ENCODE measurements at regions not wholly inside any gene's neighbourhood (a gene's known extent, or its start where the extent isn't known, plus 50 kb on each side); places are given as distances from the start of the nearest gene placed in this dataset.

GRCh38 chr9:75445144-75445543, 356.8 kb downstream of the OSTF1 start:
- Histone ChIP-seq H3K36me3 (ENCODE audit: control insufficient read depth in 4 of 4, insufficient read depth in 3 of 4, low read depth in 1 of 4, low read length in 3 of 4) (no peaks in the 10 kb centered on the region), H3K9ac (ENCODE audit: low read depth in 1 of 2, low read length in 2 of 2) (no peak overlapping the region), H3K27me3 (ENCODE audit: control insufficient read depth in 4 of 4, insufficient read depth in 4 of 4, low read length in 3 of 4) (no peaks in the 10 kb centered on the region), H3K9me3 (ENCODE audit: control insufficient read depth in 4 of 4, low read length in 3 of 4) (no peaks in the 10 kb centered on the region), H3K4me1 (ENCODE audit: control insufficient read depth in 4 of 4, insufficient read depth in 4 of 4, low read length in 3 of 4) (no peaks in the 10 kb centered on the region), H3K4me3 (ENCODE audit: low read depth in 1 of 3, low read length in 3 of 3) (no peak overlapping the region), H3K27ac (ENCODE audit: low read depth in 1 of 2, low read length in 2 of 2) (no peak overlapping the region)
- DNase-seq (ENCODE audit: low spot score): no peak
- TF ChIP-seq HNF4G (IDR thresholded peaks at IDR 0.05) (no peak), ZBTB33 (IDR thresholded peaks at IDR 0.05) (no peak), JUND (IDR thresholded peaks at IDR 0.05) (no peak), FOXA2 (IDR thresholded peaks at IDR 0.05) (no peak), FOXA1 (IDR thresholded peaks at IDR 0.05) (no peak), HNF4A (conservative IDR thresholded peaks at IDR 0.05) (no peak), RAD21 (IDR thresholded peaks at IDR 0.05) (no peak), NR2F2 (IDR thresholded peaks at IDR 0.05) (no peak), EGR1 (IDR thresholded peaks at IDR 0.05; ENCODE audit: low read depth in 2 of 2) (no peak), SP1 (IDR thresholded peaks at IDR 0.05) (no peak), RXRA (IDR thresholded peaks at IDR 0.05) (no peak)
- TF ChIP-seq, protein P1, sequence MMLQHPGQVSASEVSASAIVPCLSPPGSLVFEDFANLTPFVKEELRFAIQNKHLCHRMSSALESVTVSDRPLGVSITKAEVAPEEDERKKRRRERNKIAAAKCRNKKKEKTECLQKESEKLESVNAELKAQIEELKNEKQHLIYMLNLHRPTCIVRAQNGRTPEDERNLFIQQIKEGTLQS (IDR thresholded peaks at IDR 0.05): no peak
- TF ChIP-seq, protein P2, sequence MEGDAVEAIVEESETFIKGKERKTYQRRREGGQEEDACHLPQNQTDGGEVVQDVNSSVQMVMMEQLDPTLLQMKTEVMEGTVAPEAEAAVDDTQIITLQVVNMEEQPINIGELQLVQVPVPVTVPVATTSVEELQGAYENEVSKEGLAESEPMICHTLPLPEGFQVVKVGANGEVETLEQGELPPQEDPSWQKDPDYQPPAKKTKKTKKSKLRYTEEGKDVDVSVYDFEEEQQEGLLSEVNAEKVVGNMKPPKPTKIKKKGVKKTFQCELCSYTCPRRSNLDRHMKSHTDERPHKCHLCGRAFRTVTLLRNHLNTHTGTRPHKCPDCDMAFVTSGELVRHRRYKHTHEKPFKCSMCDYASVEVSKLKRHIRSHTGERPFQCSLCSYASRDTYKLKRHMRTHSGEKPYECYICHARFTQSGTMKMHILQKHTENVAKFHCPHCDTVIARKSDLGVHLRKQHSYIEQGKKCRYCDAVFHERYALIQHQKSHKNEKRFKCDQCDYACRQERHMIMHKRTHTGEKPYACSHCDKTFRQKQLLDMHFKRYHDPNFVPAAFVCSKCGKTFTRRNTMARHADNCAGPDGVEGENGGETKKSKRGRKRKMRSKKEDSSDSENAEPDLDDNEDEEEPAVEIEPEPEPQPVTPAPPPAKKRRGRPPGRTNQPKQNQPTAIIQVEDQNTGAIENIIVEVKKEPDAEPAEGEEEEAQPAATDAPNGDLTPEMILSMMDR (IDR thresholded peaks at IDR 0.05; ENCODE audit: low read depth, low read length, missing input control): no peak

GRCh38 chr9:75447281-75447680, 359.0 kb downstream of the OSTF1 start:
- Histone ChIP-seq H3K9ac (ENCODE audit: low read depth in 1 of 2, low read length in 2 of 2) (no peak overlapping the region), H3K9me3 (ENCODE audit: control insufficient read depth in 4 of 4, low read length in 3 of 4) (no peaks in the 10 kb centered on the region), H3K36me3 (ENCODE audit: control insufficient read depth in 4 of 4, insufficient read depth in 3 of 4, low read depth in 1 of 4, low read length in 3 of 4) (no peaks in the 10 kb centered on the region), H3K27me3 (ENCODE audit: control insufficient read depth in 4 of 4, insufficient read depth in 4 of 4, low read length in 3 of 4) (no peaks in the 10 kb centered on the region), H3K4me1 (ENCODE audit: control insufficient read depth in 4 of 4, insufficient read depth in 4 of 4, low read length in 3 of 4) (no peaks in the 10 kb centered on the region), H3K27ac (ENCODE audit: low read depth in 1 of 2, low read length in 2 of 2) (no peak overlapping the region), H3K4me3 (ENCODE audit: low read depth in 1 of 3, low read length in 3 of 3) (no peak overlapping the region)
- 96% methylated on average over 1 of the region's 1 CpG for WGBS
- TF ChIP-seq TAF1 (conservative IDR thresholded peaks at IDR 0.05) (no peak), JUND (IDR thresholded peaks at IDR 0.05) (no peak), FOXA2 (IDR thresholded peaks at IDR 0.05) (no peak), NR2F2 (IDR thresholded peaks at IDR 0.05) (no peak), SP1 (IDR thresholded peaks at IDR 0.05) (no peak), HNF4A (conservative IDR thresholded peaks at IDR 0.05) (no peak), ZBTB33 (IDR thresholded peaks at IDR 0.05) (no peak)
- TF ChIP-seq, protein P3, sequence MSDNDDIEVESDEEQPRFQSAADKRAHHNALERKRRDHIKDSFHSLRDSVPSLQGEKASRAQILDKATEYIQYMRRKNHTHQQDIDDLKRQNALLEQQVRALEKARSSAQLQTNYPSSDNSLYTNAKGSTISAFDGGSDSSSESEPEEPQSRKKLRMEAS (IDR thresholded peaks at IDR 0.05): no peak
- TF ChIP-seq, protein P4, sequence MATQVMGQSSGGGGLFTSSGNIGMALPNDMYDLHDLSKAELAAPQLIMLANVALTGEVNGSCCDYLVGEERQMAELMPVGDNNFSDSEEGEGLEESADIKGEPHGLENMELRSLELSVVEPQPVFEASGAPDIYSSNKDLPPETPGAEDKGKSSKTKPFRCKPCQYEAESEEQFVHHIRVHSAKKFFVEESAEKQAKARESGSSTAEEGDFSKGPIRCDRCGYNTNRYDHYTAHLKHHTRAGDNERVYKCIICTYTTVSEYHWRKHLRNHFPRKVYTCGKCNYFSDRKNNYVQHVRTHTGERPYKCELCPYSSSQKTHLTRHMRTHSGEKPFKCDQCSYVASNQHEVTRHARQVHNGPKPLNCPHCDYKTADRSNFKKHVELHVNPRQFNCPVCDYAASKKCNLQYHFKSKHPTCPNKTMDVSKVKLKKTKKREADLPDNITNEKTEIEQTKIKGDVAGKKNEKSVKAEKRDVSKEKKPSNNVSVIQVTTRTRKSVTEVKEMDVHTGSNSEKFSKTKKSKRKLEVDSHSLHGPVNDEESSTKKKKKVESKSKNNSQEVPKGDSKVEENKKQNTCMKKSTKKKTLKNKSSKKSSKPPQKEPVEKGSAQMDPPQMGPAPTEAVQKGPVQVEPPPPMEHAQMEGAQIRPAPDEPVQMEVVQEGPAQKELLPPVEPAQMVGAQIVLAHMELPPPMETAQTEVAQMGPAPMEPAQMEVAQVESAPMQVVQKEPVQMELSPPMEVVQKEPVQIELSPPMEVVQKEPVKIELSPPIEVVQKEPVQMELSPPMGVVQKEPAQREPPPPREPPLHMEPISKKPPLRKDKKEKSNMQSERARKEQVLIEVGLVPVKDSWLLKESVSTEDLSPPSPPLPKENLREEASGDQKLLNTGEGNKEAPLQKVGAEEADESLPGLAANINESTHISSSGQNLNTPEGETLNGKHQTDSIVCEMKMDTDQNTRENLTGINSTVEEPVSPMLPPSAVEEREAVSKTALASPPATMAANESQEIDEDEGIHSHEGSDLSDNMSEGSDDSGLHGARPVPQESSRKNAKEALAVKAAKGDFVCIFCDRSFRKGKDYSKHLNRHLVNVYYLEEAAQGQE (IDR thresholded peaks at IDR 0.05): no peak
- no peak for DNase-seq (ENCODE audit: low spot score)

Measured in liver (tissue), 8 donors.